Left cardiac atrium (tissue), 4 donors: ENCODE measurements at regions not wholly inside any gene's neighbourhood (a gene's known extent, or its start where the extent isn't known, plus 50 kb on each side); places are given as distances from the start of the nearest gene placed in this dataset.
"Not testable (repeated sequence)": the region's sequence is repeated elsewhere in the genome, so short reads cannot be mapped to it uniquely, and the experiment has no call there.

ENCODE experiments used
- ATAC-seq, 2 donors: fragments of 200-7000 bp; cut with Tn5 transposase; one replicate each; pipeline ENCODE4 v1.9.1; 2020; ENCODE audit warnings: mild to moderate bottlenecking in 2 of 2, moderate library complexity in 2 of 2
- DNase-seq: peaks from one replicate; pipeline ENCODE4 v3.0.0-alpha.2; 2020
- intact Hi-C, 2 donors: fragments of 100-400 bp; cut with DNase I; formaldehyde crosslinking; loops; one replicate each; pipeline versions ENCODE4 v1.14.1 to v1.15.1; 2022 to 2023
- donor health status: DM: no; HTN: yes; CAD: no.
- donor health status: DM: no; HTN: yes; CAD: no; lungs with severe emphysema.
- donor health status: DM: yes; HTN: yes; CAD: no.
- donor health status: Dilated cardiomyopathy.

GRCh38 chrX:139078761-139079280 is 367.3 kb upstream of the FGF13 start:
- intact Hi-C loops: no loop called here
- no peak for ATAC-seq

GRCh38 chrX:139078342-139078741 is 366.8 kb upstream of the FGF13 start:
- no peak for ATAC-seq
- DNase-seq: no peak
- intact Hi-C loops: no loop called here

More at GRCh38 chrX:139078761-139079280, 367.3 kb upstream of the FGF13 start:
- DNase-seq: no peak

DNA sequence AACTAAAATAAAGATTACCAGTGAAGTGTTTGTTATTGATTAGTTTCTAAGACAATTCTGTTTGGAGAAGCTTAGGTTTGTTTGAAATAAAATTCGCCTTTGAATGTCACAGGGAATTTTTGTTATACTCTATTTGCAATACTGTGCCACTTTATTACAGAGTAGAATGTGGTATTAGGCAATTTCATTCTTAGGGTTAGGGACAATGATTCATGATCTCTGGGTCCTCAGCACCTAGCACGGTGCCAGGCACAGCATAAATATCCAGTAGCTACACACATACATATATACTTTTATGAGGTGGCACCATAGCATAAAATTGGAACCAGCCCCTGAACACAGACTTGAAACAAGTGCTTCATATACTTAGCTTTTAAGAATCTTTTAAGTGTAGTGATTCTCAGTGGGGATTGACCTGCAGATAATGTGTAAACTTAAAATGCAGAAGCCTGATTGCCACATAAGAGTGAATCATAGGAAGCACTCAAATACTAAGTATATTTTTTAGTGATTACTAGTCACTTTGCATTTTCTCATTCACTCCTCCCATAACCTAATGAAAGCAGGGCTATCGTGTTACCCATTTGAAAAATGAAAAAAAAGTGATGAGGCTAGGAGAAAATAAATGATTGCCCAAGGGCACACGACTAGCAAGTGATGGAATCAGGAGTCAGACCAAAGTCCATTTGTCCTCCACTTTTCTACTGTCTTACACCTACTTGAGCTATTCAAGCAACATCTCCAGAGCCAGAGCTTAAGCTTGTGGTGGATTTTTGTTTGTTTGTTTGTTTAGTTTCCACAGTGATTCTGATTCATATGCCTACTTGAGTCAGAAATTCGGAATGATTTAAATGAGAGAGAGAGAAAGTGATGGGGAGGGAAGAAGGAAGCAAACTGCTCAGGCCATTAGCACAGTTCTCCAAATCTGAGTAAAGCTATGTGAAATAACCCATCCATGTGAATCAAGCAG is 366.0 kb upstream of the FGF13 start:
- ATAC-seq (no peak), DNase-seq (no peak)
- intact Hi-C loops: no loop called here

DNA sequence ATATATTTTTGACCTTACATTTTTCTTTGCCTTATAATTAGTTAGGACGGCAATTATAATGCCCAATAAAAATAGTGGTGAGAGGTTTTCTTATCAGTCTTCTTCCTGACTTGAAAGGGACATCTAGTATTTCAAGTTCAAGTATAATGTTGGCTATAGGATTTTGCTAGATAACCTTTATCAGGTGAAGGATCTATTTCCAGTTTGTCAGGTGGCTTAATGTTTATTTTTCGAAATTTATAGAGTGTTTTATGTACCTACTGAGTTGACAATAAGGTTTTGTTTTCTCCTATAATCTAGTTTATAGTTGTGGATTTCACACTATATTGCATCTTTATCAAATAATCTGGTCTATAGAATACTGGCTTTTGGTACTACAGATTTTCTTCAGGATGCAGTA is 351.8 kb upstream of the FGF13 start:
- intact Hi-C loops: no loop called here
- DNase-seq: no peak
- ATAC-seq: no peak

GRCh38 chrX:139058831-139059495 is 347.4 kb upstream of the FGF13 start:
- ATAC-seq (no peak), DNase-seq (no peak)
- intact Hi-C loops: no loop called here

- ATAC-seq (no peak), DNase-seq (no peak)
- intact Hi-C loops: no loop called here
Observed at GRCh38 chrX:139052461-139052860, 340.9 kb upstream of the FGF13 start.

DNA sequence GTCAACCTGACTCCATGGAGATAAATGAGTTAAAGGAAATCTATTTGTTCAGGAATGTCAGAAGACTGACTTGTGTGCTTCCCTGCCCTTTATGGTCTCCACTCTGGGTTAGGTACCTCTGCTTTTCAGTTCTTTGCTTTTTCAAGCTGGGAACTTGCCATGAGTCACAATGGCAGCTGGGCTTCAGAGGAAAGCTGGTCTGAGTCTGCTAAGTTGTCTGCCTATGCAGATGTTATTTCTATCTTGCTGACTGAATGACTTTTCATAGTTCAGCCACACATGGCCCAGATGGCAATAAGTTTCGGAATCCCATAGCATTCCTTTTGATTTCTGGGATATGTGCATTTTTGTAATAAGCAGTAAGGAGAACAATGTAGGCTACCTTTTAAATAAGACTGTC is 337.9 kb upstream of the FGF13 start:
- ATAC-seq: no peak
- intact Hi-C loops: no loop called here
- no peak for DNase-seq

DNA sequence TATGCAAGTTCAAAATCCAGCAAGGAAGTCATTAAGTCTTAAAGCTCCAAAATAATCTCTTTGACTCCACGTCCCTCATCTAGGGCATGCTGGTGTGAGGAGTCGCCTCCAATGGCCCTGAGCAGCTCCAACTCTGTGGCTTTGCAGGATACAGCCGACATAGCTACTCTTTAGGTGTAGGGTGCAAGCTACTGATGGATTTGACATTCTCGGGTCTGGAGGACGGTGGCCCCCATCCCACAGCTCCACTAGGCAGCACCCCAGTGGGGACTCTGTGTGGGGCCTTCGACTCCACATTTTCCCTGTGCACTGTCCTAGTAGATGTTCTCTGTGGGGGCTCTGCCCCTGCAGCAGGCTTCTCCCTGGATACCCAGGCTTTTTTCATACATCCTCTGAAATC is 333.2 kb upstream of the FGF13 start:
- intact Hi-C loops: no loop called here
- no peak for ATAC-seq
- no peak for DNase-seq

- ATAC-seq: no peak
- intact Hi-C loops: no loop called here
- DNase-seq: no peak
Observed at GRCh38 chrX:139039041-139039440, 327.5 kb upstream of the FGF13 start.

DNA sequence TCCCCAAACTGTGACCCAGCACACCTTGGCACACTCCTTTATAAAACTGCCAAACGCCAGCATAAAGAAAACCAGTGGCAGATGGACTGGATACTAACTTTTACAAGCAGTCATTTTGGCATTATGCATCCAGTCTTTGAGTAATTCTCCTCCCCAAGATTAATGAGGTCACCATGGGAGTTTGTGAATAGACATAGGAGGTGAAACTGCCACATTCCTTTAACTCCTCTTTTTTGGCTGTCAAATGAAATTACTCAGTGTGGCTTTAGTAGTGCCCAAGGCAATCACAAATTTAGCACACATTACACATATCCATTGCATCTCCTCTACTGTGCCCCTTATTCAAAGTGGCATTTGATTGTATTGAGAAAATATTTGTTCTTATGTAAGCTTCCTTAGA is 315.3 kb upstream of the FGF13 start:
- intact Hi-C loops: no loop called here
- ATAC-seq: no peak
- DNase-seq: no peak

GRCh38 chrX:139026406-139026805 is 314.9 kb upstream of the FGF13 start:
- DNase-seq: no peak
- intact Hi-C loops: no loop called here
- ATAC-seq: no peak

- DNase-seq: no peak
- no peak for ATAC-seq
- intact Hi-C loops: no loop called here
Observed at GRCh38 chrX:139025816-139026215, 314.3 kb upstream of the FGF13 start.

DNA sequence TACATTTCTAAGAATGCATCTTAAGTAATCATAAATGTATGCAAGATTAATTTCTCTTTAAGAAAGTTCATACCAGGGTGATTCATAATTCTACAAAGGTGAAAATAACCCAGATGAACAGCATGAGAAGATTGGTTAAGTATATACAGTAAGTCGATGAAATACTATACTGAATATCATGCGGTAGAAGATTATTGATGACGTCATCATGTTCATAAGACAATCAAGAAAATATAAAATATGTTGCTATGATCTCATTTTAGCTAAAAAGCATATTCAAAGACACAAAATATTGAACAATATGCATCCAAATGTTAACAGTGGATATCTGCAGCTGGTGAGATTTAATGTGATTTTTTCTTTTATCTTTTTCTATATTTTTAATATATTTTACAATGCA is 312.0 kb upstream of the FGF13 start:
- DNase-seq (no peak), ATAC-seq (no peak)
- intact Hi-C loops: no loop called here

DNA sequence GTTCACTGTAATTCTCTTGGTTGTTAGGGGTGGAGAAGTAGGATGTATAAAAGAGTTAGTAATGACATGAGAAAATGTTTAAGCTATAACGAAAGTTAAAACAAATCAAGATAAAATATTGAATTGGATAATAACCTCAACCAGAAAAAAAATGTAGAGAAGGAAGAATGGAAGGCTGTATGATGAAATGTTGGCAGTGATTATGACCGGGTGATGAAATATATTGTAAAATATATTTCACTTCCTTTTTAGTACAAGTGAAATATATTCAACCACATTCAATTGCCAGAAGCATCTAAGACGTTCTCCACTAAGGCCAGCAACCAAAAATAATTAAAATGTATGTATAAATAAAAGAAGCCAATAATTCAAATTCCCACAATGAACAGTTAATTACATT is 309.3 kb upstream of the FGF13 start:
- no peak for DNase-seq

GRCh38 chrX:139018436-139018835 is 306.9 kb upstream of the FGF13 start:
- ATAC-seq (no peak), DNase-seq (no peak)
- intact Hi-C loops: no loop called here

More for the DNA sequence above, 309.3 kb upstream of the FGF13 start:
- ATAC-seq: no peak
- intact Hi-C loops: no loop called here

DNA sequence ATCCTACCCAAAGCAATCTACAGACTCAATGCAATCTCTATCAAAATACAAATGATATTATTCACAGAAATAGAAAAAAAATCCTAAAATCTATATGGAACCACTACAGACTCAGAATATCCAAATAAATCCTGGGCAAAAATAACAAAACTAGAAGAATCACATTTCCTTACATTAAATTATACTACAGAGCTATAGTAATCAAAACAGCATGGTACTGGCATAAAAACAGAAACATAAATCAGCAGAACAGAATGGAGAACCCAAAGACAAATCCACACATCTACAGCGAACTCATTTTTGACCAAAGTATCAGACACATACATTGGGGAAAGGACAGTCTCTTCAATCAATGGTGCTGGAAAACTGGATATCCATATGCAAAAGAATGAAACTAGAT is 304.1 kb upstream of the FGF13 start:
- intact Hi-C loops: no loop called here
- no peak for DNase-seq
- no peak for ATAC-seq

GRCh38 chrX:139008185-139008584 is 296.7 kb upstream of the FGF13 start:
- intact Hi-C loops: no loop called here
- no peak for DNase-seq
- ATAC-seq: no peak

GRCh38 chrX:139003856-139004527 is 292.5 kb upstream of the FGF13 start:
- DNase-seq, ATAC-seq, intact Hi-C loops: not testable (repeated sequence)

- intact Hi-C loops: no loop called here
- ATAC-seq: no peak
- no peak for DNase-seq
Observed at GRCh38 chrX:139002319-139002718, 290.8 kb upstream of the FGF13 start.

- ATAC-seq (no peak), DNase-seq (no peak)
- intact Hi-C loops: no loop called here
Observed at GRCh38 chrX:138996268-138996667, 284.8 kb upstream of the FGF13 start.
